SU-DHL-6 (cell line): ENCODE measurements at regions not wholly inside any gene's neighbourhood (a gene's known extent, or its start where the extent isn't known, plus 50 kb on each side); places are given as distances from the start of the nearest gene placed in this dataset.
"Not testable (repeated sequence)": the region's sequence is repeated elsewhere in the genome, so short reads cannot be mapped to it uniquely, and the experiment has no call there.

Experiments
- H2AFZ ChIP-seq: fragments of 200-600 bp; sonication (generic); 2 replicates; pipeline ENCODE4 v1.6.1; 2014; ENCODE audit warnings: low read depth, mild to moderate bottlenecking, moderate library complexity, mixed read lengths, antibody characterized with exemption, low read length; ENCODE audit not compliant: severe bottlenecking
- H3F3A ChIP-seq: fragments of 200-600 bp; shearing (Covaris generic); 2 replicates; pipeline ENCODE4 v1.6.0; 2016; ENCODE audit warnings: antibody characterized with exemption, mild to moderate bottlenecking; ENCODE audit not compliant: insufficient read depth
- H3K27ac ChIP-seq: fragments of 200-600 bp; sonication (generic); 2 replicates; pipeline ENCODE4 v1.5.1; 2016; ENCODE audit warnings: low read depth, mild to moderate bottlenecking, low read length, moderate library complexity, mixed read lengths
- H3K27me3 ChIP-seq: fragments of 200-600 bp; sonication (generic), shearing (Covaris generic); 2 replicates; pipeline ENCODE4 v1.6.0; 2014; ENCODE audit warnings: mild to moderate bottlenecking, low read length
- H3K36me3 ChIP-seq: fragments of 200-600 bp; sonication (generic); 2 replicates; pipeline ENCODE4 v1.6.1; 2014; ENCODE audit warnings: mild to moderate bottlenecking, low read length, mixed read lengths
- H3K4me2 ChIP-seq: fragments of 300-600, 200-600 bp; shearing (Covaris generic), sonication (generic); 2 replicates; pipeline ENCODE4 v1.6.0; 2014; ENCODE audit warnings: low read length, low read depth, mild to moderate bottlenecking; ENCODE audit not compliant: poor library complexity, severe bottlenecking
- H3K4me3 ChIP-seq: fragments of 200-600 bp; sonication (generic); 2 replicates; pipeline ENCODE4 v1.5.1; 2014; ENCODE audit warnings: antibody characterized with exemption, low read length, mild to moderate bottlenecking, mixed read lengths; ENCODE audit not compliant: insufficient read depth, poor library complexity, severe bottlenecking
- H3K79me2 ChIP-seq: fragments of 200-600 bp; sonication (generic); 2 replicates; pipeline ENCODE4 v1.6.1; 2014; ENCODE audit warnings: mild to moderate bottlenecking, low read length, moderate library complexity; ENCODE audit not compliant: insufficient read depth
- H3K9ac ChIP-seq: fragments of 200-600 bp; sonication (generic); 2 replicates; pipeline ENCODE4 v1.7.0; 2014; ENCODE audit warnings: mild to moderate bottlenecking, low read length
- H3K9me2 ChIP-seq: fragments of 200-600 bp; sonication (generic); replicated peaks from 2 replicates; pipeline ENCODE4 v1.6.1; 2014; ENCODE audit warnings: low read length; ENCODE audit not compliant: insufficient read depth
- H3K9me3 ChIP-seq: fragments of 200-600 bp; sonication (generic); 2 replicates; pipeline ENCODE4 v1.6.1; 2014; ENCODE audit warnings: low read length, mixed read lengths; ENCODE audit not compliant: insufficient read depth
- H4K20me1 ChIP-seq: fragments of 200-600 bp; sonication (generic); 2 replicates; pipeline ENCODE4 v1.6.1; 2014; ENCODE audit warnings: low read depth, mild to moderate bottlenecking, antibody characterized with exemption, low read length, moderate library complexity, mixed read lengths
- EZH2phosphoT487 ChIP-seq: fragments of 200-600 bp; sonication (generic), shearing (Covaris generic); conservative IDR thresholded peaks from 2 replicates; pipeline ENCODE4 v1.6.1; 2018; ENCODE audit warnings: mild to moderate bottlenecking, antibody characterized with exemption, low read length, moderate library complexity, mixed read lengths
- TF ChIP-seq, protein P1 (sequence below): fragments of 200-600 bp; sonication (generic); IDR thresholded peaks from one replicate; pipeline ENCODE4 v1.5.1; 2017; ENCODE audit warnings: antibody characterized with exemption, mild to moderate bottlenecking, low read length, moderate library complexity; ENCODE audit not compliant: insufficient read depth, poor library complexity, severe bottlenecking

- Histone ChIP-seq H3K4me2 (no peak overlapping the region), H3K9me3 (peaks cover 3% of the 10 kb centered on the region; the same call in 1 of the 2 replicates), H3K36me3 (no peaks in the 10 kb centered on the region), H3K9me2 (no peaks in the 10 kb centered on the region), H3K79me2 (no peaks in the 10 kb centered on the region), H4K20me1 (no peaks in the 10 kb centered on the region), H3K27ac (no peak overlapping the region), H3K9ac (no peak overlapping the region), H3K27me3 (no peaks in the 10 kb centered on the region), H3F3A (no peaks in the 10 kb centered on the region), H3K4me3 (no peak overlapping the region), H2AFZ (no peak overlapping the region)
- TF ChIP-seq, protein P1, sequence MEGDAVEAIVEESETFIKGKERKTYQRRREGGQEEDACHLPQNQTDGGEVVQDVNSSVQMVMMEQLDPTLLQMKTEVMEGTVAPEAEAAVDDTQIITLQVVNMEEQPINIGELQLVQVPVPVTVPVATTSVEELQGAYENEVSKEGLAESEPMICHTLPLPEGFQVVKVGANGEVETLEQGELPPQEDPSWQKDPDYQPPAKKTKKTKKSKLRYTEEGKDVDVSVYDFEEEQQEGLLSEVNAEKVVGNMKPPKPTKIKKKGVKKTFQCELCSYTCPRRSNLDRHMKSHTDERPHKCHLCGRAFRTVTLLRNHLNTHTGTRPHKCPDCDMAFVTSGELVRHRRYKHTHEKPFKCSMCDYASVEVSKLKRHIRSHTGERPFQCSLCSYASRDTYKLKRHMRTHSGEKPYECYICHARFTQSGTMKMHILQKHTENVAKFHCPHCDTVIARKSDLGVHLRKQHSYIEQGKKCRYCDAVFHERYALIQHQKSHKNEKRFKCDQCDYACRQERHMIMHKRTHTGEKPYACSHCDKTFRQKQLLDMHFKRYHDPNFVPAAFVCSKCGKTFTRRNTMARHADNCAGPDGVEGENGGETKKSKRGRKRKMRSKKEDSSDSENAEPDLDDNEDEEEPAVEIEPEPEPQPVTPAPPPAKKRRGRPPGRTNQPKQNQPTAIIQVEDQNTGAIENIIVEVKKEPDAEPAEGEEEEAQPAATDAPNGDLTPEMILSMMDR = no peak
- TF ChIP-seq EZH2phosphoT487 = no peak
Measured at GRCh38 chr15:69704229-69704628, 251.6 kb downstream of the RPLP1 start.

DNA sequence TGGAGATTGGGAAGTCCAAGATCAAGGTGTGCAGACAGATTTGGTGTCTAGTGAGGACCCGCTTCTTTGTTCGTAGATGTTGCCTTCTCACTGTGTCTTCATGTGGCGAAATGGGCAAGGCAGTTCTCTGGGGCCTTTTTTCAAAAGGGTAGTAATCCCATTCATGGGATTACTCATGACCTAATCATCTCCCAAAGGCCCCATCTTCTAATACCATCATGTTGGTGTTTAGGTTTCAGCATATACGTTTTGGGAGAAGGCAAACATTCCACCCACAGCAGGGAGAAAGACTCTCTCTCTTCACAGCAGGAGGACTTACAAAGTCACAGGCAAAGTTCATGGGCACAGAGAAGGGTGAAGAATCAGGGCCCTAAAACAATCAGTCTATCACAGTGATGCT lies 252.1 kb downstream of the RPLP1 start:
- Histone ChIP-seq H3K27ac (no peak overlapping the region), H3K79me2 (no peaks in the 10 kb centered on the region), H3K36me3 (no peaks in the 10 kb centered on the region), H3K27me3 (no peaks in the 10 kb centered on the region), H3K9ac (no peak overlapping the region), H3K4me2 (no peak overlapping the region), H2AFZ (no peak overlapping the region), H3F3A (no peaks in the 10 kb centered on the region), H3K9me3 (peaks cover 5% of the 10 kb centered on the region; the same call in 1 of the 2 replicates), H3K9me2 (no peaks in the 10 kb centered on the region), H3K4me3 (no peak overlapping the region), H4K20me1 (no peaks in the 10 kb centered on the region)
- TF ChIP-seq, protein P1 = no peak
- TF ChIP-seq EZH2phosphoT487 = no peak

DNA sequence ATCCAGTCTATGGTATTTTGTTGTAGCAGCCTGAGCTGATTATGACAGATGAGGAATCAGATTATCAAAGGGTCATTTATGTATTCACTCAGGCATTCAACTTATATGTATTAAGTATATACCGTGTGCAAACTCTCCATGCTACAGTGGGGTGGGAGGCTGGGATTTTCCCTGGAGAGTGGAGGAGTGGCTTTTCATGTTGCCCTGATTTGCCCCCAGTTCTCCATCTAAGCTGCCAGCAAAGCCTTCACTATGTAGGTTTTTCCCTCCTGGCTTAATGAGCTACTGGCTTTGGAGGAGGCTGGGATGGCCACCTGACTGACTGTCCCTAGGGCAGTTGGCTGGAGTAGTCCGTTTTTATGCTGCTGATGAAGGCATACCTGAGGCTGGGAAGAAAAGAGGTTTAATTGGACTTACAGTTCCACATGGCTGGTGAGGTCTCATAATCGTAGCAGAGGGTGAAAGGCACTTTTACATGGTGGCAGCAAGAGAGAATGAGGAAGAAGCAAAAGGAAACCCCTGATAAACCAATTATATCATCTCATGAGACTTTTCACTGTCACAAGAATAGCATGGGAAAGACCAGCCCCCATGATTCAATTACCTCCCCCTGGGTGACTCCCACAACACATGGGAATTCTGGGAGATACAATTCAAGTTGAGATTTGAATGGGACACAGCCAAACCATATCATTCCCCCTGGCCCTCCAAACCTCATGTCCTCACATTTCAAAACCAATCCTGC lies 253.9 kb downstream of the RPLP1 start:
- H3K9me2 ChIP-seq = no peaks in the 10 kb centered on the region
- H2AFZ ChIP-seq = no peak overlapping the region
- H3K27me3 ChIP-seq = no peaks in the 10 kb centered on the region
- no peak overlapping the region for H3K9ac ChIP-seq
- no peak for TF ChIP-seq EZH2phosphoT487
- TF ChIP-seq, protein P1 = no peak
- no peaks in the 10 kb centered on the region for H4K20me1 ChIP-seq
- H3K27ac ChIP-seq = no peak overlapping the region
- H3K4me2 ChIP-seq = no peak overlapping the region
- no peaks in the 10 kb centered on the region for H3F3A ChIP-seq
- H3K79me2 ChIP-seq = no peaks in the 10 kb centered on the region
- H3K36me3 ChIP-seq = no peaks in the 10 kb centered on the region
- H3K9me3 ChIP-seq = peaks cover 5% of the 10 kb centered on the region; the same call in 1 of the 2 replicates
- no peak overlapping the region for H3K4me3 ChIP-seq

DNA sequence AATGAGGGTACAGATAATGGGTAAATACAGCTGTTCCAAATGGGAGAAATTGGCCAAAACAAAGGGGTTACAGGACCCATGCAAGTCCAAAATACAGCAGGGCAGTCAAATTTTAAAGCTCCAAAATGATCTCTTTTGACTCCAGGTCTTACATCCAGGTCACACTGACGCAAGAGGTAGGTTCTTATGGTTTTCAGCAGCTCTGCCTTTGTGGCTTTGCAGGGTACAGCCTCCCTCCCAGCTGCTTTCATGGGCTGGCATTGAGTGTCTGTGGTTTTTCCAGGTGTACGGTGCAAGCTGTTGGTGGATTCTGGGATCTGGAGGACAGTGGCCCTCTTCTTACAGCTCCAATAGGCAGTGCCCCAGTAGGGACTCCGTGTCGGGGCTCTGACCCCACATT lies 254.6 kb downstream of the RPLP1 start:
- not testable (repeated sequence) for H3K9me3 ChIP-seq, H3K4me3 ChIP-seq, H2AFZ ChIP-seq, H3K9ac ChIP-seq, H3K9me2 ChIP-seq, H4K20me1 ChIP-seq, H3K4me2 ChIP-seq, H3K79me2 ChIP-seq, H3K27ac ChIP-seq, H3K36me3 ChIP-seq, H3K27me3 ChIP-seq, H3F3A ChIP-seq

GRCh38 chr15:69708436-69709122 lies 256.0 kb downstream of the RPLP1 start:
- H3K79me2 ChIP-seq, H3K9me3 ChIP-seq, H3K36me3 ChIP-seq, H3K4me3 ChIP-seq, H3K27ac ChIP-seq, H3K27me3 ChIP-seq, H3K9ac ChIP-seq, H4K20me1 ChIP-seq, H3K4me2 ChIP-seq, H2AFZ ChIP-seq, H3F3A ChIP-seq, H3K9me2 ChIP-seq: not testable (repeated sequence)
